SK-N-SH (cell line): ENCODE measurements at regions not wholly inside any gene's neighbourhood (a gene's known extent, or its start where the extent isn't known, plus 50 kb on each side); places are given as distances from the start of the nearest gene placed in this dataset.

ENCODE experiments used
- CTCF ChIA-PET: fragments of 300-600, 350-600 bp; formaldehyde crosslinking; extraction: SDS; loops from one replicate; lab custom pipeline; 2021; lab: Yijun Ruan, JAX
- POLR2A ChIA-PET: fragments of 350-600 bp; sonication (Branson Sonifier 250); formaldehyde crosslinking; extraction: SDS; loops from one replicate; lab custom pipeline; 2020; ENCODE audit warnings: antibody characterized with exemption, inconsistent platforms; lab: Yijun Ruan, JAX
- DNase-seq: peaks from one replicate; pipeline ENCODE4 v3.0.0; 2012
- H2AFZ ChIP-seq: fragments of 200-600 bp; sonication (generic); 2 replicates; pipeline ENCODE4 v1.8.1; 2016; ENCODE audit warnings: antibody characterized with exemption, mild to moderate bottlenecking, low read depth
- H3F3A ChIP-seq: fragments of 200-600 bp; sonication (generic); replicated peaks from 2 replicates; pipeline ENCODE3; 2016; ENCODE audit warnings: antibody characterized with exemption, mild to moderate bottlenecking; ENCODE audit not compliant: insufficient read depth
- H3K27ac ChIP-seq, 2 experiments: fragments of 200-500 bp in 1 of 2; fragments of 200-600 bp in 1 of 2; sonication (Bioruptor generic) in 1 of 2; sonication (generic), shearing (Covaris generic) in 1 of 2; 2 replicates each; pipeline versions ENCODE4 v1.5.1 to v1.6.1; 2014 to 2016; ENCODE audit warnings: low read depth in 2 of 2, inconsistent platforms in 1 of 2, low read length in 1 of 2, mild to moderate bottlenecking in 1 of 2, mixed read lengths in 1 of 2
- H3K27me3 ChIP-seq: fragments of 200-600 bp; sonication (generic), shearing (Covaris generic); 2 replicates; pipeline ENCODE4 v1.6.1; 2016; ENCODE audit warnings: mixed run types; ENCODE audit not compliant: insufficient read depth
- H3K36me3 ChIP-seq, 2 experiments: fragments of 200-500 bp in 1 of 2; fragments of 200-600 bp in 1 of 2; sonication (Bioruptor generic) in 1 of 2; sonication (generic) in 1 of 2; replicated peaks in 1 of 2; 2 replicates each; pipeline versions ENCODE3 to v1.5.1; 2014 to 2016; ENCODE audit warnings: low read length in 1 of 2, mild to moderate bottlenecking in 1 of 2; ENCODE audit not compliant: insufficient read depth in 2 of 2, control insufficient read depth in 1 of 2
- H3K4me1 ChIP-seq, 2 experiments: fragments of 200-500 bp in 1 of 2; fragments of 200-600 bp in 1 of 2; sonication (Bioruptor generic) in 1 of 2; sonication (generic), shearing (Covaris generic) in 1 of 2; 2 replicates each; pipeline versions ENCODE4 v1.5.1 to v1.6.1; 2014 to 2016; ENCODE audit warnings: low read depth in 1 of 2, low read length in 1 of 2, mixed run types in 1 of 2; ENCODE audit not compliant: insufficient read depth in 2 of 2, control insufficient read depth in 1 of 2
- H3K4me2 ChIP-seq: fragments of 200-600 bp; sonication (generic), shearing (Covaris generic); 2 replicates; pipeline ENCODE4 v1.6.1; 2017; ENCODE audit warnings: mixed run types
- H3K4me3 ChIP-seq, 2 experiments: fragments of 200-500 bp in 1 of 2; fragments of 200-600 bp in 1 of 2; sonication (Bioruptor generic) in 1 of 2; sonication (generic), shearing (Covaris generic) in 1 of 2; 2 replicates each; pipeline versions ENCODE4 v1.5.1 to v1.8.1; 2014 to 2016; ENCODE audit warnings: low read depth in 2 of 2, inconsistent platforms in 1 of 2, low read length in 1 of 2, mild to moderate bottlenecking in 1 of 2, mixed read lengths in 1 of 2, moderate library complexity in 1 of 2
- H3K79me2 ChIP-seq: fragments of 200-600 bp; sonication (generic); 2 replicates; pipeline ENCODE4 v1.8.1; 2017; ENCODE audit warnings: mild to moderate bottlenecking; ENCODE audit not compliant: insufficient read depth
- H3K9ac ChIP-seq: fragments of 200-600 bp; sonication (generic); 2 replicates; pipeline ENCODE4 v1.6.1; 2017; ENCODE audit warnings: mixed run types
- H3K9me2 ChIP-seq: fragments of 200-600 bp; sonication (generic); 2 replicates; pipeline ENCODE4 v1.6.1; 2017; ENCODE audit warnings: mixed run types
- H3K9me3 ChIP-seq: fragments of 200-600 bp; sonication (generic); 2 replicates; pipeline ENCODE4 v1.6.1; 2017; ENCODE audit warnings: mixed run types, mild to moderate bottlenecking, moderate library complexity
- H4K20me1 ChIP-seq: fragments of 200-600 bp; sonication (generic); 2 replicates; pipeline ENCODE4 v1.6.1; 2017; ENCODE audit warnings: mild to moderate bottlenecking, mixed run types; ENCODE audit not compliant: insufficient read depth
- CHD2 ChIP-seq: fragments of 150-350 bp; IDR thresholded peaks from 2 replicates; pipeline ENCODE4 v1.6.1; 2018; ENCODE audit warnings: low read length; ENCODE audit not compliant: partially characterized antibody
- CTCF ChIP-seq: fragments of 200-600 bp; sonication (generic); IDR thresholded peaks from 2 replicates; pipeline ENCODE4 v1.6.1; 2017; ENCODE audit warnings: antibody characterized with exemption, mild to moderate bottlenecking, moderate library complexity
- EP300 ChIP-seq, 2 experiments: IDR thresholded peaks; 2 replicates each; pipeline versions ENCODE4 v1.4.0 to v1.6.1; 2012; ENCODE audit warnings: borderline replicate concordance in 1 of 2, low read depth in 1 of 2, low read length in 1 of 2
- EZH2phosphoT487 ChIP-seq: fragments of 200-600 bp; sonication (generic); IDR thresholded peaks from 2 replicates; pipeline ENCODE4 v1.6.1; 2017; ENCODE audit warnings: low read depth, mixed run types, mild to moderate bottlenecking, antibody characterized with exemption, moderate library complexity, borderline replicate concordance
- FOXM1 ChIP-seq: IDR thresholded peaks from 2 replicates; pipeline ENCODE4 v1.4.0; 2012; ENCODE audit warnings: low read depth, mild to moderate bottlenecking
- GATA2 ChIP-seq: sonication (generic); formaldehyde crosslinking; IDR thresholded peaks from 2 replicates; pipeline ENCODE4 v1.5.0; 2020; ENCODE audit warnings: mild to moderate bottlenecking, missing genetic modification reagents
- JUND ChIP-seq: IDR thresholded peaks from 2 replicates; pipeline ENCODE4 v1.4.0; 2012
- MAX ChIP-seq: IDR thresholded peaks from 2 replicates; pipeline ENCODE4 v1.4.0; 2012; ENCODE audit warnings: low read depth
- MEF2A ChIP-seq: IDR thresholded peaks from 2 replicates; pipeline ENCODE4 v1.4.0; 2012; ENCODE audit warnings: low read depth, borderline replicate concordance
- MXI1 ChIP-seq: IDR thresholded peaks from 2 replicates; pipeline ENCODE4 v1.6.1; 2012; ENCODE audit warnings: mild to moderate bottlenecking, low read depth, low read length, improper control_type of control experiment
- POLR2AphosphoS5 ChIP-seq: IDR thresholded peaks from 2 replicates; pipeline ENCODE4 v1.6.1; 2012; ENCODE audit warnings: low read depth, low read length
- RFX5 ChIP-seq: IDR thresholded peaks from 2 replicates; pipeline ENCODE4 v1.6.1; 2012; ENCODE audit warnings: mild to moderate bottlenecking, improper control_type of control experiment, low read length
- RXRA ChIP-seq: IDR thresholded peaks from 2 replicates; pipeline ENCODE4 v1.4.0; 2012; ENCODE audit warnings: low read depth, mild to moderate bottlenecking, borderline replicate concordance
- SMC3 ChIP-seq: IDR thresholded peaks from 2 replicates; pipeline ENCODE4 v1.6.1; 2012; ENCODE audit warnings: low read depth, low read length, improper control_type of control experiment
- TCF12 ChIP-seq: IDR thresholded peaks from 2 replicates; pipeline ENCODE4 v1.4.0; 2012
- TEAD4 ChIP-seq: IDR thresholded peaks from 2 replicates; pipeline ENCODE4 v1.4.0; 2012; ENCODE audit warnings: mild to moderate bottlenecking, borderline replicate concordance; ENCODE audit not compliant: insufficient read depth
- USF2 ChIP-seq: fragments of 150-350 bp; IDR thresholded peaks from 2 replicates; pipeline ENCODE4 v1.6.1; 2017; ENCODE audit warnings: antibody characterized with exemption, low read length, low read depth, borderline replicate concordance
- YY1 ChIP-seq: IDR thresholded peaks from 2 replicates; pipeline ENCODE4 v1.4.0; 2012; ENCODE audit warnings: low read depth, mild to moderate bottlenecking
- WGBS: methylation state at CpG from one replicate; pipeline ENCODE4 v1.1.6; 2017; ENCODE audit warnings: low lambda C conversion rate; 5-methylcytosine and 5-hydroxymethylcytosine counted together
- TF ChIP-seq, protein P1 (sequence below): fragments of 150-350 bp; IDR thresholded peaks from 2 replicates; pipeline ENCODE4 v1.6.1; 2016; ENCODE audit warnings: mild to moderate bottlenecking, low read depth, low read length
- TF ChIP-seq, protein P2 (sequence below): IDR thresholded peaks from 2 replicates; pipeline ENCODE4 v1.4.0; 2012; ENCODE audit warnings: low read depth, borderline replicate concordance

GRCh38 chr2:241925277-241925676 is 55.7 kb downstream of the RTP5 start:
- CTCF ChIA-PET = interaction anchor here (1.3 to 2.5 kb wide), 2 partner anchors 8 to 26 kb away, joined by 4 to 9 read pairs; no protein-coding TSS in a partner anchor
- no peak overlapping the region for H3K4me3 ChIP-seq
- POLR2A ChIA-PET = no interaction called here

DNA sequence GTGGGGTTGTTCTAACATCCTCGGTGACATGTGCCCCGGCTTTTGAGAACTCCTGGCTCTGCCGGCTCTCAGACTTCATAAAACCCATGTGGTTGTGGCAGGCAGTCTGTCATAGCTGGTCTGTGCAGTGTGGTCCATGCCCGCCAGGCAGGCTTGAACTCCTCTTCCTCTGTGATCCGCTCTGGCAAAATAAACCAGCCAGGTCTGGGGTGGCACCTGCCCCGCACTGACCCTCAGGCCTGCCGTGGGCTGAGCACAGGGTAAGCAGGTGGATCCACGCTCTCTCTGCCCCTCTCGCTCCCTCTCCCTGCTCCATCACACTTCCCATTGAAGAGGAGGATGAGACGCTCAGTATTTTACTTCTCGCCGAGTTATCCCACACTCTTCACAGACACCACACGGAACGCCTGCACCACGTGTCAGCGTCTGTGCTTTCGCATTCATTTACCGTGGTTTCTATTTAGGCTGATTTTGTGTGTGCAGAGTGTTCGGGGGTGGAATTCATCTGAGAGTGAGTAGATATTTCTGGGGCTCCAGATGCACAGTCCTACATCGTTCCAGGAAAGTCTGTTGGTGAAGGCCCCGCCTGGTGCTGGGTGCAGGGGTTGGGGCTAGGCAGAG is 56.4 kb downstream of the RTP5 start:
- no peaks in the 10 kb centered on the region for H3K9me3 ChIP-seq
- no peaks in the 10 kb centered on the region; a peak in 1 of 4 replicates for H3K4me1 ChIP-seq
- no peaks in the 10 kb centered on the region for H4K20me1 ChIP-seq
- H3K36me3 ChIP-seq = no peaks in the 10 kb centered on the region
- H3K79me2 ChIP-seq = no peaks in the 10 kb centered on the region
- H3K9me2 ChIP-seq = no peaks in the 10 kb centered on the region
- H3K9ac ChIP-seq = no peak overlapping the region
- no peaks in the 10 kb centered on the region for H3K27me3 ChIP-seq
- no peak overlapping the region for H2AFZ ChIP-seq
- ChIA-PET CTCF (no interaction called here), POLR2A (no interaction called here)
- WGBS = 85% methylated on average over 20 of the region's 21 CpGs
- no peak for DNase-seq
- H3F3A ChIP-seq = no peaks in the 10 kb centered on the region
- H3K4me3 ChIP-seq = no peak overlapping the region
- no peak overlapping the region for H3K4me2 ChIP-seq
- no peak overlapping the region for H3K27ac ChIP-seq
- TF ChIP-seq POLR2AphosphoS5 (no peak), JUND (no peak), RFX5 (no peak), EZH2phosphoT487 (no peak), CHD2 (no peak), TCF12 (no peak), EP300 (IDR thresholded peaks at IDR 0.05; ENCODE audit: borderline replicate concordance in 1 of 2, low read depth in 1 of 2, low read length in 1 of 2) (no peak), MEF2A (no peak), CTCF (no peak), USF2 (no peak)
- TF ChIP-seq, protein P1, sequence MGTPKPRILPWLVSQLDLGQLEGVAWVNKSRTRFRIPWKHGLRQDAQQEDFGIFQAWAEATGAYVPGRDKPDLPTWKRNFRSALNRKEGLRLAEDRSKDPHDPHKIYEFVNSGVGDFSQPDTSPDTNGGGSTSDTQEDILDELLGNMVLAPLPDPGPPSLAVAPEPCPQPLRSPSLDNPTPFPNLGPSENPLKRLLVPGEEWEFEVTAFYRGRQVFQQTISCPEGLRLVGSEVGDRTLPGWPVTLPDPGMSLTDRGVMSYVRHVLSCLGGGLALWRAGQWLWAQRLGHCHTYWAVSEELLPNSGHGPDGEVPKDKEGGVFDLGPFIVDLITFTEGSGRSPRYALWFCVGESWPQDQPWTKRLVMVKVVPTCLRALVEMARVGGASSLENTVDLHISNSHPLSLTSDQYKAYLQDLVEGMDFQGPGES = no peak
- TF ChIP-seq, protein P2, sequence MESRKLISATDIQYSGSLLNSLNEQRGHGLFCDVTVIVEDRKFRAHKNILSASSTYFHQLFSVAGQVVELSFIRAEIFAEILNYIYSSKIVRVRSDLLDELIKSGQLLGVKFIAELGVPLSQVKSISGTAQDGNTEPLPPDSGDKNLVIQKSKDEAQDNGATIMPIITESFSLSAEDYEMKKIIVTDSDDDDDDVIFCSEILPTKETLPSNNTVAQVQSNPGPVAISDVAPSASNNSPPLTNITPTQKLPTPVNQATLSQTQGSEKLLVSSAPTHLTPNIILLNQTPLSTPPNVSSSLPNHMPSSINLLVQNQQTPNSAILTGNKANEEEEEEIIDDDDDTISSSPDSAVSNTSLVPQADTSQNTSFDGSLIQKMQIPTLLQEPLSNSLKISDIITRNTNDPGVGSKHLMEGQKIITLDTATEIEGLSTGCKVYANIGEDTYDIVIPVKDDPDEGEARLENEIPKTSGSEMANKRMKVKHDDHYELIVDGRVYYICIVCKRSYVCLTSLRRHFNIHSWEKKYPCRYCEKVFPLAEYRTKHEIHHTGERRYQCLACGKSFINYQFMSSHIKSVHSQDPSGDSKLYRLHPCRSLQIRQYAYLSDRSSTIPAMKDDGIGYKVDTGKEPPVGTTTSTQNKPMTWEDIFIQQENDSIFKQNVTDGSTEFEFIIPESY = no peak

More at GRCh38 chr2:241925277-241925676, 55.7 kb downstream of the RTP5 start:
- Histone ChIP-seq H3K9me2 (no peaks in the 10 kb centered on the region), H3F3A (no peaks in the 10 kb centered on the region), H3K4me2 (no peak overlapping the region), H4K20me1 (no peaks in the 10 kb centered on the region), H3K9me3 (no peaks in the 10 kb centered on the region)
- no peak for DNase-seq
- no peak for TF ChIP-seq TEAD4
- TF ChIP-seq RXRA = no peak
- TF ChIP-seq YY1 = no peak
- no peak for TF ChIP-seq MEF2A
- TF ChIP-seq GATA2 (CRISPR knock-in tag) = no peak
- no peak for TF ChIP-seq MXI1
- TF ChIP-seq EZH2phosphoT487 = no peak
- no peak for TF ChIP-seq SMC3
- TF ChIP-seq, protein P2 = no peak
- TF ChIP-seq TCF12 = no peak
- no peak for TF ChIP-seq FOXM1
- no peak for TF ChIP-seq MAX
- TF ChIP-seq, all 33 proteins: peak for 0
- H3K27ac ChIP-seq = no peak overlapping the region
- WGBS = 90% methylated on average over 6 of the region's 15 CpGs
- no peaks in the 10 kb centered on the region for H3K27me3 ChIP-seq
- no peak overlapping the region for H2AFZ ChIP-seq
- no peaks in the 10 kb centered on the region; a peak in 1 of 4 replicates for H3K4me1 ChIP-seq
- H3K36me3 ChIP-seq = no peaks in the 10 kb centered on the region
- H3K9ac ChIP-seq = no peak overlapping the region
- H3K79me2 ChIP-seq = no peaks in the 10 kb centered on the region
